Heart right ventricle (tissue), 16 donors: ENCODE measurements at regions not wholly inside any gene's neighbourhood (a gene's known extent, or its start where the extent isn't known, plus 50 kb on each side); places are given as distances from the start of the nearest gene placed in this dataset.

Experiments
- ATAC-seq, 8 donors: fragments of 200-7000 bp; cut with Tn5 transposase; one replicate each; pipeline ENCODE4 v1.9.1; 2020; ENCODE audit warnings: mild to moderate bottlenecking in 8 of 8, moderate library complexity in 8 of 8, moderate number of reproducible peaks in 1 of 8
- DNase-seq, 2 donors: peaks; one replicate each; pipeline ENCODE4 v3.0.0-alpha.2; 2020
- H3K27ac ChIP-seq, 10 donors: fragments of 200-600 bp; sonication (generic) in 2 of 10; one replicate each; pipeline versions ENCODE4 v1.5.0 to v1.8.0; 2020 to 2022; ENCODE audit warnings: mild to moderate bottlenecking in 3 of 10
- H3K27me3 ChIP-seq, 7 donors: fragments of 200-600 bp; one replicate each; pipeline ENCODE4 v1.8.0; 2021 to 2022; ENCODE audit warnings: mild to moderate bottlenecking in 2 of 7
- H3K36me3 ChIP-seq, 9 donors: fragments of 200-600 bp; sonication (generic) in 1 of 9; one replicate each; pipeline versions ENCODE4 v1.5.0 to v1.8.0; 2020 to 2022; ENCODE audit warnings: mild to moderate bottlenecking in 2 of 9
- H3K4me1 ChIP-seq, 9 donors: fragments of 200-600 bp; sonication (generic) in 1 of 9; one replicate each; pipeline versions ENCODE4 v1.5.0 to v1.8.0; 2020 to 2022; ENCODE audit warnings: mild to moderate bottlenecking in 4 of 9
- H3K4me3 ChIP-seq, 10 donors: fragments of 200-600 bp; sonication (generic) in 2 of 10; one replicate each; pipeline versions ENCODE4 v1.5.0 to v1.8.0; 2020 to 2022; ENCODE audit warnings: mild to moderate bottlenecking in 7 of 10, moderate library complexity in 2 of 10
- H3K9me3 ChIP-seq, 11 donors: fragments of 200-600 bp in 10 of 11; sonication (generic) in 2 of 11; one replicate each; pipeline versions ENCODE4 v1.5.0 to v1.8.0; 2013 to 2022; ENCODE audit warnings: mild to moderate bottlenecking in 2 of 11, control low read depth in 1 of 11, moderate library complexity in 1 of 11
- CTCF ChIP-seq, 9 donors: fragments of 200-600 bp; sonication (generic) in 2 of 9; IDR thresholded peaks; one replicate each; pipeline versions ENCODE4 v1.5.0 to v1.8.0; 2021 to 2022; ENCODE audit warnings: antibody characterized with exemption in 9 of 9, mild to moderate bottlenecking in 5 of 9, moderate library complexity in 1 of 9
- WGBS, 2 donors: extraction: QIAGEN DNeasy Blood & Tissue Kit; methylation state at CpG; one replicate each; pipeline ENCODE4 v1.1.7; 2013; ENCODE audit warnings: inconsistent platforms in 1 of 2; 5-methylcytosine and 5-hydroxymethylcytosine counted together
- intact Hi-C, 10 donors: fragments of 100-400 bp; cut with DNase I; formaldehyde crosslinking; loops; one replicate each; pipeline versions ENCODE4 v1.11.1 to v1.14.2; 2022
- donor health status: Arrhythmogenic right ventricular cardiomyopathy.
- donor health status: ischemic (EF 13 %, LVEDD 7.1; RV severe dilation, severe dysfunction).
- donor health status: healthy with polysubstance abuse.
- donor health status: DM: no; HTN: yes; CAD: no.
- donor health status: DM: no; HTN: no; CAD: no.
- donor health status: ischemic (EF 25% LVEDD 6.9; RV normal size, moderate dysfunction).
- donor health status: ischemic (EF 25% LVEDD 5.7; RV mildly dilated, moderate dysfunction).
- donor health status: healthy.
- donor health status: DM: yes; HTN: yes; CAD: no.
- donor health status: Ischemic cardiomyopathy.
- donor health status: ischemic (EF 35%, LVEDD 5.7; RV mildly dilated, moderate dysfunction).
- donor health status: nonischemic (EF 11% LVEDD 7.7; RV severe dilation, severe dysfunction).
- donor health status: DM: yes; HTN: yes; CAD: no.
- donor health status: PGD.
- donor health status: ischemic (EF 29% LVEDD 5.4; RV normal size, mild dysfunction).
- donor health status: nonischemic (EF 23%, LVEDD 6.1; RV moderate dilation, normal function).

GRCh38 chr2:13240789-13241487 is 524.2 kb downstream of the TRIB2 start:
- no peaks in the 10 kb centered on the region for H3K27me3 ChIP-seq
- WGBS, 2 donors: 86 to 88% methylated on average over 11 of the region's 11 CpGs
- intact Hi-C loops: no loop called here
- no peak overlapping the region for H3K27ac ChIP-seq
- no peak overlapping the region for H3K4me3 ChIP-seq
- H3K9me3 ChIP-seq: no peaks in the 10 kb centered on the region
- no peaks in the 10 kb centered on the region for H3K36me3 ChIP-seq
- no peak for ATAC-seq
- no peak for DNase-seq
- TF ChIP-seq CTCF (IDR thresholded peaks at IDR 0.05): no peak
- no peaks in the 10 kb centered on the region for H3K4me1 ChIP-seq

GRCh38 chr2:13252615-13253014 is 535.9 kb downstream of the TRIB2 start:
- ATAC-seq (no peak), DNase-seq (no peak)
- H3K4me1 ChIP-seq: no peaks in the 10 kb centered on the region
- H3K27me3 ChIP-seq: no peaks in the 10 kb centered on the region
- H3K27ac ChIP-seq: no peak overlapping the region
- 50 to 55% methylated on average over 4 of the region's 4 CpGs for WGBS, 2 donors
- H3K4me3 ChIP-seq: no peak overlapping the region
- no peaks in the 10 kb centered on the region for H3K36me3 ChIP-seq
- intact Hi-C loops: no loop called here
- TF ChIP-seq CTCF (IDR thresholded peaks at IDR 0.05): no peak
- H3K9me3 ChIP-seq: no peaks in the 10 kb centered on the region

GRCh38 chr2:13255485-13255884 is 538.7 kb downstream of the TRIB2 start:
- Histone ChIP-seq H3K27ac (no peak overlapping the region), H3K36me3 (no peaks in the 10 kb centered on the region), H3K9me3 (no peaks in the 10 kb centered on the region), H3K4me1 (no peaks in the 10 kb centered on the region), H3K27me3 (no peaks in the 10 kb centered on the region), H3K4me3 (no peak overlapping the region)
- 79 to 95% methylated on average over 1 of the region's 1 CpG for WGBS, 2 donors
- DNase-seq (no peak), ATAC-seq (no peak)
- intact Hi-C loops: no loop called here
- no peak for TF ChIP-seq CTCF (IDR thresholded peaks at IDR 0.05)

GRCh38 chr2:13260402-13260801 is 543.7 kb downstream of the TRIB2 start:
- peaks cover 0 to 18% (median 5%) of the 10 kb centered on the region in 11 donors for H3K9me3 ChIP-seq
- H3K27me3 ChIP-seq: no peaks in the 10 kb centered on the region
- H3K4me1 ChIP-seq: no peaks in the 10 kb centered on the region
- no peak for ATAC-seq
- no peak for TF ChIP-seq CTCF (IDR thresholded peaks at IDR 0.05)
- DNase-seq: no peak
- H3K4me3 ChIP-seq: no peak overlapping the region
- intact Hi-C loops: no loop called here
- WGBS, 2 donors: 19 to 20% methylated on average over 2 of the region's 2 CpGs
- no peaks in the 10 kb centered on the region for H3K36me3 ChIP-seq
- H3K27ac ChIP-seq: no peak overlapping the region
